Caco-2 (cell line): ENCODE measurements at regions not wholly inside any gene's neighbourhood (a gene's known extent, or its start where the extent isn't known, plus 50 kb on each side); places are given as distances from the start of the nearest gene placed in this dataset.
A peak's percentile ranks its signal among the peaks of the same experiment; 100 is the strongest.

Source experiments
- BruUV-seq: library from RNA; stranded (reverse); fragments of 400-500 nt; replicated peaks from 2 replicates; lab custom pipeline; 2021; lab: Mats Ljungman, UMichigan
- CTCF ChIA-PET: fragments of 300-600 bp; sonication (Branson Sonifier 250); formaldehyde crosslinking; loops from one replicate; lab custom pipeline; 2022; ENCODE audit warnings: antibody characterized with exemption; lab: Charles Lee
- POLR2A ChIA-PET: fragments of 300-600 bp; sonication (Branson Sonifier 250); formaldehyde crosslinking; loops from one replicate; lab custom pipeline; 2022; ENCODE audit warnings: antibody characterized with exemption; lab: Charles Lee
- DNase-seq, 2 experiments: peaks; one replicate each; pipeline versions ENCODE4 v3.0.0 to v3.0.0-alpha.2; 2020 to 2022
- H3K27me3 ChIP-seq: replicated peaks from 2 replicates; pipeline ENCODE4 v1.6.0; 2011; ENCODE audit warnings: low read length; ENCODE audit not compliant: control insufficient read depth, insufficient read depth
- H3K36me3 ChIP-seq: 2 replicates; pipeline ENCODE4 v1.5.1; 2011; ENCODE audit warnings: low read length; ENCODE audit not compliant: control insufficient read depth, insufficient read depth
- H3K4me1 ChIP-seq: fragments of 250-450 bp; sonication (Bioruptor Pico); 2 replicates; pipeline ENCODE4 v1.5.1; 2020; ENCODE audit warnings: mild to moderate bottlenecking
- H3K4me3 ChIP-seq: 2 replicates; pipeline ENCODE4 v1.5.1; 2011; ENCODE audit warnings: low read depth, mild to moderate bottlenecking, control low read depth, low read length
- H3K9me3 ChIP-seq: fragments of 250-450 bp; sonication (Bioruptor Pico); 2 replicates; pipeline ENCODE4 v1.5.1; 2020; ENCODE audit warnings: mild to moderate bottlenecking, moderate library complexity
- H3K27ac Mint-ChIP-seq: one replicate; pipeline ENCODE4 v1.8.0; 2022; ENCODE audit warnings: mixed read lengths; ENCODE audit not compliant: unreplicated experiment
- H3K27me3 Mint-ChIP-seq: one replicate; pipeline ENCODE4 v1.8.0; 2022; ENCODE audit warnings: mixed read lengths; ENCODE audit not compliant: insufficient read depth, unreplicated experiment
- H3K36me3 Mint-ChIP-seq: one replicate; pipeline ENCODE4 v1.8.0; 2022; ENCODE audit warnings: mild to moderate bottlenecking, mixed read lengths; ENCODE audit not compliant: insufficient read depth, unreplicated experiment
- H3K4me1 Mint-ChIP-seq: one replicate; pipeline ENCODE4 v1.8.0; 2022; ENCODE audit warnings: low read depth, mixed read lengths; ENCODE audit not compliant: unreplicated experiment
- H3K4me3 Mint-ChIP-seq: one replicate; pipeline ENCODE4 v1.8.0; 2022; ENCODE audit warnings: mild to moderate bottlenecking, moderate library complexity, mixed read lengths; ENCODE audit not compliant: unreplicated experiment
- H3K9me3 Mint-ChIP-seq: one replicate; pipeline ENCODE4 v1.8.0; 2022; ENCODE audit warnings: mixed read lengths; ENCODE audit not compliant: unreplicated experiment
- CTCF ChIP-seq, 2 experiments: fragments of 200-600 bp in 1 of 2; IDR thresholded peaks; 1 replicate in 1 of 2; 2 replicates in 1 of 2; pipeline versions ENCODE4 v1.5.1 to v1.8.0; 2011 to 2022; ENCODE audit warnings: antibody characterized with exemption in 1 of 2, control low read depth in 1 of 2, inconsistent platforms in 1 of 2, low read depth in 1 of 2, low read length in 1 of 2, mild to moderate bottlenecking in 1 of 2, moderate library complexity in 1 of 2; ENCODE audit not compliant: insufficient read depth in 1 of 2, severe bottlenecking in 1 of 2, unreplicated experiment in 1 of 2
- intact Hi-C: fragments of 100-400 bp; cut with micrococcal nuclease; formaldehyde crosslinking; loops from one replicate; pipeline ENCODE4 v1.10.0; 2022; ENCODE audit not compliant: unreplicated experiment

- no peak for TF ChIP-seq CTCF (IDR thresholded peaks at IDR 0.05; ENCODE audit: insufficient read depth in 1 of 2, low read depth in 1 of 2, low read length in 1 of 2, severe bottlenecking in 1 of 2, unreplicated experiment in 1 of 2)
- H3K9me3 Mint-ChIP-seq, result peaks cover 31% of the 10 kb centered on the region
- intact Hi-C loops, result no loop called here
These were observed 311.3 kb upstream of the DDHD1 start for GRCh38 chr14:53464376-53464775.

GRCh38 chr14:53462931-53463778, 310.0 kb upstream of the DDHD1 start:
- BruUV-seq, result no TSS peak
- peaks cover 26% of the 10 kb centered on the region for H3K9me3 ChIP-seq
- H3K36me3 ChIP-seq, result no peaks in the 10 kb centered on the region
- H3K27me3 ChIP-seq, result no peaks in the 10 kb centered on the region
- ChIA-PET POLR2A (interaction anchor here (1.1 kb wide), 1 partner anchor 11 kb away, joined by 3 read pairs; no protein-coding TSS in a partner anchor), CTCF (no interaction called here)
- H3K36me3 Mint-ChIP-seq, result peaks cover 14% of the 10 kb centered on the region
- peak; percentile 20 to 48 for DNase-seq
- H3K4me1 Mint-ChIP-seq, result peaks cover 43% of the 10 kb centered on the region
- intact Hi-C loops, result no loop called here
- H3K4me3 ChIP-seq, result no peak overlapping the region
- H3K4me3 Mint-ChIP-seq, result no peak overlapping the region
- peaks cover 46% of the 10 kb centered on the region for H3K4me1 ChIP-seq
- TF ChIP-seq CTCF (IDR thresholded peaks at IDR 0.05; ENCODE audit: insufficient read depth in 1 of 2, low read depth in 1 of 2, low read length in 1 of 2, severe bottlenecking in 1 of 2, unreplicated experiment in 1 of 2), result no peak
- peak overlapping the region; percentile 74 for H3K27ac Mint-ChIP-seq
- no peaks in the 10 kb centered on the region for H3K27me3 Mint-ChIP-seq
- peaks cover 37% of the 10 kb centered on the region for H3K9me3 Mint-ChIP-seq

More at GRCh38 chr14:53464376-53464775, 311.3 kb upstream of the DDHD1 start:
- H3K27ac Mint-ChIP-seq, result peak overlapping the region; percentile 74
- H3K27me3 Mint-ChIP-seq, result no peaks in the 10 kb centered on the region
- ChIA-PET POLR2A (no interaction called here), CTCF (no interaction called here)
- Histone ChIP-seq H3K4me3 (no peak overlapping the region), H3K36me3 (no peaks in the 10 kb centered on the region), H3K27me3 (no peaks in the 10 kb centered on the region), H3K9me3 (peaks cover 23% of the 10 kb centered on the region), H3K4me1 (peaks cover 39% of the 10 kb centered on the region)
- H3K4me1 Mint-ChIP-seq, result peaks cover 37% of the 10 kb centered on the region
- H3K36me3 Mint-ChIP-seq, result peaks cover 2% of the 10 kb centered on the region
- BruUV-seq, result no TSS peak
- DNase-seq, result no peak
- no peak overlapping the region for H3K4me3 Mint-ChIP-seq

DNA sequence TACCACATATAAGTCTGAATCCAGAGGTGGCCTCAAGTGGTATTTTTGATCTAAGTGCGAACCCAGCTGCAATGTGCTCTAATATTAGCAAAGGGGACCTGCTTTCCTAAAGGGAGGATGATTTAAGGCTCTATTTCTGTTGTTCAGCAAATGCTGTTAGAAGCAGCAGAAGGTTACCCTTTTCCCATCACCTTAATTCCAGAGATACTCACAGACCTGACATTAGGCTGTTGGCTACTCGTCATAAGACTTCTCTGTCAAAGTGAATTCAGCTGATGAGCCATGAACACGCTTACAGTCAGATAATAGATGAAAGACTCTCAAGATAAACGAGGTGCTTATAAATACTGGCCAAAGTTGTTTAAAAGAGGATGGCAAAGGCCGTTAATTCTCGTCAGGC, 308.7 kb upstream of the DDHD1 start:
- H3K4me1 Mint-ChIP-seq, result peaks cover 53% of the 10 kb centered on the region
- POLR2A ChIA-PET, result no interaction called here
- TF ChIP-seq CTCF (IDR thresholded peaks at IDR 0.05; ENCODE audit: insufficient read depth in 1 of 2, low read depth in 1 of 2, low read length in 1 of 2, severe bottlenecking in 1 of 2, unreplicated experiment in 1 of 2), result no peak

More for the DNA sequence above, 308.7 kb upstream of the DDHD1 start:
- intact Hi-C loops, result no loop called here
- Histone ChIP-seq H3K36me3 (no peaks in the 10 kb centered on the region), H3K9me3 (peaks cover 19% of the 10 kb centered on the region), H3K4me3 (no peak overlapping the region), H3K27me3 (no peaks in the 10 kb centered on the region), H3K4me1 (peaks cover 59% of the 10 kb centered on the region)
- H3K27ac Mint-ChIP-seq, result peak overlapping the region; percentile 65
- H3K9me3 Mint-ChIP-seq, result peaks cover 45% of the 10 kb centered on the region
- H3K4me3 Mint-ChIP-seq, result no peak overlapping the region
- CTCF ChIA-PET, result no interaction called here
- TSS peak; percentile 84 for BruUV-seq
- no peaks in the 10 kb centered on the region for H3K27me3 Mint-ChIP-seq
- DNase-seq, result no peak
- H3K36me3 Mint-ChIP-seq, result peaks cover 14% of the 10 kb centered on the region
